ENCODE measurements at regions not wholly inside any gene's neighbourhood (a gene's known extent, or its start where the extent isn't known, plus 50 kb on each side); places are given as distances from the start of the nearest gene placed in this dataset.

- Histone ChIP-seq H3K9me3 (no peaks in the 10 kb centered on the region), H3K27ac (no peak overlapping the region), H3K4me3 (replicated peaks in 1 of 3) (no peak overlapping the region), H3K36me3 (no peaks in the 10 kb centered on the region), H3K27me3 (no peaks in the 10 kb centered on the region), H3K4me1 (no peaks in the 10 kb centered on the region)
- intact Hi-C loops (cut with DNase I): no loop called here
- TF ChIP-seq POLR2A (IDR thresholded peaks at IDR 0.05): no peak
- 89 to 94% methylated on average over 6 of the region's 6 CpGs for WGBS, 2 donors
- no peak for DNase-seq
Measured at GRCh38 chr4:57499786-57500185, 389.6 kb upstream of the IGFBP7 start.

DNA sequence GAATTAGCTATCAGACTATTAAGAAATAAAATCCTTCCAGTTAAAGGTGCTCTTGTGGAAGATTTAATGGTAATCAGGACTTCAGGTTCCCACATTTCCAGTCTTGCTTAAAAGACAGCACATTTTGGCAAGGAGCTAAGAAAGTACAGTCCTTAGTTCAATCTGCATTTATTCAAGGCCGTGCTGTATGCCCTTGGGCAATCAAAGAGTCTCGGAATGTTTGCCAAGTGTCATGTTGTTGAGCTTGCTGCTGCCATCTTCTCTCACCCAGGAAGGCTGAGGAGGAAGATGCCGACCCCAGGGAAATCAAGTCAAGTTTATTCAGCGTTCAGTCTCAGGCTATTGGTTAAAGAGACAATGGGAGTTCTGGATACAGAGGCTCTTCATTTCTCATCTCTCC lies 388.1 kb upstream of the IGFBP7 start:
- Histone ChIP-seq H3K9me3 (no peaks in the 10 kb centered on the region), H3K4me3 (replicated peaks in 1 of 3) (no peak overlapping the region), H3K27ac (no peak overlapping the region), H3K4me1 (no peaks in the 10 kb centered on the region), H3K36me3 (no peaks in the 10 kb centered on the region), H3K27me3 (no peaks in the 10 kb centered on the region)
- DNase-seq: no peak
- 75 to 76% methylated on average over 4 of the region's 4 CpGs for WGBS, 2 donors
- intact Hi-C loops (cut with DNase I): no loop called here
- TF ChIP-seq, protein P1, sequence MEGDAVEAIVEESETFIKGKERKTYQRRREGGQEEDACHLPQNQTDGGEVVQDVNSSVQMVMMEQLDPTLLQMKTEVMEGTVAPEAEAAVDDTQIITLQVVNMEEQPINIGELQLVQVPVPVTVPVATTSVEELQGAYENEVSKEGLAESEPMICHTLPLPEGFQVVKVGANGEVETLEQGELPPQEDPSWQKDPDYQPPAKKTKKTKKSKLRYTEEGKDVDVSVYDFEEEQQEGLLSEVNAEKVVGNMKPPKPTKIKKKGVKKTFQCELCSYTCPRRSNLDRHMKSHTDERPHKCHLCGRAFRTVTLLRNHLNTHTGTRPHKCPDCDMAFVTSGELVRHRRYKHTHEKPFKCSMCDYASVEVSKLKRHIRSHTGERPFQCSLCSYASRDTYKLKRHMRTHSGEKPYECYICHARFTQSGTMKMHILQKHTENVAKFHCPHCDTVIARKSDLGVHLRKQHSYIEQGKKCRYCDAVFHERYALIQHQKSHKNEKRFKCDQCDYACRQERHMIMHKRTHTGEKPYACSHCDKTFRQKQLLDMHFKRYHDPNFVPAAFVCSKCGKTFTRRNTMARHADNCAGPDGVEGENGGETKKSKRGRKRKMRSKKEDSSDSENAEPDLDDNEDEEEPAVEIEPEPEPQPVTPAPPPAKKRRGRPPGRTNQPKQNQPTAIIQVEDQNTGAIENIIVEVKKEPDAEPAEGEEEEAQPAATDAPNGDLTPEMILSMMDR (IDR thresholded peaks at IDR 0.05): no peak
- TF ChIP-seq POLR2A (IDR thresholded peaks at IDR 0.05): no peak

GRCh38 chr4:57496697-57497471 lies 386.7 kb upstream of the IGFBP7 start:
- Histone ChIP-seq H3K27me3 (no peaks in the 10 kb centered on the region), H3K4me1 (no peaks in the 10 kb centered on the region), H3K36me3 (no peaks in the 10 kb centered on the region), H3K27ac (no peak overlapping the region), H3K9me3 (no peaks in the 10 kb centered on the region), H3K4me3 (replicated peaks in 1 of 3) (no peak overlapping the region)
- no peak for DNase-seq
- no peak for TF ChIP-seq POLR2A (IDR thresholded peaks at IDR 0.05)
- TF ChIP-seq, protein P1 (IDR thresholded peaks at IDR 0.05): no peak
- intact Hi-C loops (cut with DNase I): no loop called here
- WGBS, 2 donors: 39 to 62% methylated on average over 2 of the region's 2 CpGs

- no peak overlapping the region for H3K4me3 ChIP-seq (replicated peaks in 1 of 3)
- H3K9me3 ChIP-seq: no peaks in the 10 kb centered on the region
- H3K27me3 ChIP-seq: no peaks in the 10 kb centered on the region
- no peaks in the 10 kb centered on the region for H3K36me3 ChIP-seq
- 65 to 77% methylated on average over 4 of the region's 4 CpGs for WGBS, 2 donors
- H3K4me1 ChIP-seq: no peaks in the 10 kb centered on the region
- DNase-seq: no peak
- no peak overlapping the region for H3K27ac ChIP-seq
- intact Hi-C loops (cut with DNase I): no loop called here
- TF ChIP-seq POLR2A (IDR thresholded peaks at IDR 0.05): no peak
- TF ChIP-seq, protein P1 (IDR thresholded peaks at IDR 0.05): no peak
Measured at GRCh38 chr4:57494821-57495220, 384.6 kb upstream of the IGFBP7 start.

DNA sequence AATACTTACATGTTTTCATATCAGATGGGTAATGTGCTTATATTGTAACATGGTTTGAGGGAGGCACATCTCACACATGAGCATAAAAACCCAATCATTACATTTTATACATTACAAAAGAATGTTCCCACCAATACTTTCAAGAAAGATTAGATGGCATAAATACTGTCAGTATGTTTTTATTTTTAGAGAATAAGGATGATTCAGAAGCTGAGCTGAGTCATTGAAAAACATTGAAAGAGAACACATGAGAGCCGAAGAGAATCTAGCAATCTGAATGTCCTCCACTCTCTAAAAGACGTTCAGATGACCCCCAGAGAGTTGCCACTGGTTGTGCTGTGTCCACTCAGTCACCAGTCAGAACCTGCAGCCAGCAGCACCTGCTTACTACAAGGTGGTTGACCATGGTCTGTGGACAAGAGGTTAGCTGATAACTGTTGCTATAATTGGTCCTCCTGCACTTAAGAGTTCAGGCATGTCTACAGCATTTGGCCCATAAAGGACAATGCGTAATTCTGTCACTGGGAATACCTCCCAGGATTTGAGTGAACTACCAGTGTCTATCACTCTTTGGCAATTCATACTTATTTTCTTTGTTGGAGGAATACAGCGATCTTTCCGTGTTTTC lies 382.2 kb upstream of the IGFBP7 start:
- Histone ChIP-seq H3K4me3 (replicated peaks in 1 of 3) (no peak overlapping the region), H3K4me1 (no peaks in the 10 kb centered on the region), H3K9me3 (no peaks in the 10 kb centered on the region), H3K27me3 (no peaks in the 10 kb centered on the region), H3K36me3 (no peaks in the 10 kb centered on the region), H3K27ac (no peak overlapping the region)
- DNase-seq: no peak
- intact Hi-C loops (cut with DNase I): no loop called here
- no peak for TF ChIP-seq POLR2A (IDR thresholded peaks at IDR 0.05)
- TF ChIP-seq, protein P1 (IDR thresholded peaks at IDR 0.05): no peak
- WGBS, 2 donors: 85 to 90% methylated on average over 5 of the region's 5 CpGs
